Right atrium auricular region (tissue), 2 donors: ENCODE measurements at regions not wholly inside any gene's neighbourhood (a gene's known extent, or its start where the extent isn't known, plus 50 kb on each side); places are given as distances from the start of the nearest gene placed in this dataset.

Experiments
- DNase-seq: peaks from one replicate; pipeline ENCODE4 v3.0.0-alpha.2; 2019; ENCODE audit warnings: low spot score
- H3K27ac ChIP-seq, 2 donors: fragments of 200-600 bp; sonication (generic); 1 replicate in 1 of 2; 2 replicates in 1 of 2; pipeline ENCODE4 v1.5.1; 2016 to 2019
- H3K27me3 ChIP-seq, 2 donors: fragments of 200-600 bp; sonication (generic); one replicate each; pipeline versions ENCODE4 v1.5.1 to v1.6.0; 2017 to 2019
- H3K36me3 ChIP-seq: fragments of 200-600 bp; sonication (generic); one replicate; pipeline ENCODE4 v1.5.1; 2016
- H3K4me1 ChIP-seq, 2 donors: fragments of 200-600 bp; sonication (generic); one replicate each; pipeline versions ENCODE4 v1.5.1 to v1.6.0; 2017 to 2019
- H3K4me3 ChIP-seq, 2 donors: fragments of 200-600 bp; sonication (generic); 1 replicate in 1 of 2; 2 replicates in 1 of 2; pipeline ENCODE4 v1.5.1; 2017 to 2019; ENCODE audit warnings: mild to moderate bottlenecking in 1 of 2, moderate library complexity in 1 of 2
- H3K9me3 ChIP-seq, 2 donors: fragments of 200-600 bp; sonication (generic); one replicate each; pipeline ENCODE4 v1.5.1; 2019
- TF ChIP-seq, protein P1 (sequence below), 2 donors: fragments of 200-600 bp; sonication (generic); IDR thresholded peaks; one replicate each; pipeline ENCODE4 v1.5.1; 2019; ENCODE audit warnings: antibody characterized with exemption in 2 of 2

DNA sequence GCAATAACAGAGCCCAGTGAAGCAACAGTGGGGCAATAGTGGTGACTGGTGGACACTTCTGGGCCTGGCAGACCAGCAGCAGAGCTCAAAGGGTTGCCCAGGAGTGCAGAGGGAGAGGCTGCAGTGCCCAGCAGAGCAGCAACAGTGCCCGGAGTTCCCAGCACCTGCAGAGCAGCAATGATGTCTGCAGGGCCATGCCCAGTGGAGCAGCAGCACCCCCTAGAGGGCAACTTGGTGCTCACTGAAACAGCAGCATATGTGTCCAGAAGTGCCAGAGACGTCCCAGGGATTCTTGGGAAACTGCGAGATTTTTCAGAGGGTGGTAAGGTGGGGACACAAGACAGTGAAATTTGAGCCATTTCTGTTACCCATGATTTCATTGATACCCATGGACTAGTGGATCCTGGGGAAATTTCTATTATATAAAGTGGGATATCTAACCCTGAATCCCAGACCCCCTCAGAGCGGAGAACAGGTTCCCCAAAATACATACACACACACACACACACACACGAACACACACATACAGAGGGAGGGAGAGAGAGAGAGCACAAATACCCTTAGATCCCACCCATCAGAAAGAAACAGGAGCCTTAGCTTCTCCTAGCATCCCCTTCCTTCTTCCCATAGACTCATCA, 156.9 kb upstream of the GJB5 start:
- H3K4me1 ChIP-seq = no peaks in the 10 kb centered on the region
- no peak for DNase-seq
- no peaks in the 10 kb centered on the region for H3K9me3 ChIP-seq
- H3K27me3 ChIP-seq = no peaks in the 10 kb centered on the region
- no peak overlapping the region for H3K27ac ChIP-seq
- no peak overlapping the region for H3K4me3 ChIP-seq
- no peaks in the 10 kb centered on the region for H3K36me3 ChIP-seq
- TF ChIP-seq, protein P1, sequence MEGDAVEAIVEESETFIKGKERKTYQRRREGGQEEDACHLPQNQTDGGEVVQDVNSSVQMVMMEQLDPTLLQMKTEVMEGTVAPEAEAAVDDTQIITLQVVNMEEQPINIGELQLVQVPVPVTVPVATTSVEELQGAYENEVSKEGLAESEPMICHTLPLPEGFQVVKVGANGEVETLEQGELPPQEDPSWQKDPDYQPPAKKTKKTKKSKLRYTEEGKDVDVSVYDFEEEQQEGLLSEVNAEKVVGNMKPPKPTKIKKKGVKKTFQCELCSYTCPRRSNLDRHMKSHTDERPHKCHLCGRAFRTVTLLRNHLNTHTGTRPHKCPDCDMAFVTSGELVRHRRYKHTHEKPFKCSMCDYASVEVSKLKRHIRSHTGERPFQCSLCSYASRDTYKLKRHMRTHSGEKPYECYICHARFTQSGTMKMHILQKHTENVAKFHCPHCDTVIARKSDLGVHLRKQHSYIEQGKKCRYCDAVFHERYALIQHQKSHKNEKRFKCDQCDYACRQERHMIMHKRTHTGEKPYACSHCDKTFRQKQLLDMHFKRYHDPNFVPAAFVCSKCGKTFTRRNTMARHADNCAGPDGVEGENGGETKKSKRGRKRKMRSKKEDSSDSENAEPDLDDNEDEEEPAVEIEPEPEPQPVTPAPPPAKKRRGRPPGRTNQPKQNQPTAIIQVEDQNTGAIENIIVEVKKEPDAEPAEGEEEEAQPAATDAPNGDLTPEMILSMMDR (IDR thresholded peaks at IDR 0.05) = peak; percentile 33 to 78

DNA sequence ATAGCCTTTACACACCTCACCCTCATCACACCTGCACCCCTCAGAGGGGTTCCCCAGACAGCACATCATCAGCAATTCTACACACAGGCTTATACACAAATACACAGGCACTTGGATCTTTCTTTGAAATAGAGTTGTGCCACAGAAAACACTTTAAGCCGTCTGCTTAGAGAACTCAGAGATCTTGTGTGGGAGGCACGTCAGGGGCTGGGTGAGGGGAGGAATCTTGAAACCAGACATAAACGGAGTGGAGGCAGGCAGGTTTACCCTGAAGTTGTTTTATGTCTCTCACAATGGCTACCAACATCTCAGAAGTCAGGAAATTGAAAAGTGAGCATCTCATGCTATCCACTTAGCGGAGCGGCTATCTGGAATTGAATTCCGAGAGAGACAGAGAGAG, 151.9 kb upstream of the GJB5 start:
- TF ChIP-seq, protein P1 (IDR thresholded peaks at IDR 0.05) = no peak
- Histone ChIP-seq H3K27ac (no peak overlapping the region), H3K27me3 (no peaks in the 10 kb centered on the region), H3K36me3 (no peaks in the 10 kb centered on the region), H3K4me3 (no peak overlapping the region), H3K9me3 (no peaks in the 10 kb centered on the region), H3K4me1 (no peaks in the 10 kb centered on the region)
- DNase-seq = no peak

DNA sequence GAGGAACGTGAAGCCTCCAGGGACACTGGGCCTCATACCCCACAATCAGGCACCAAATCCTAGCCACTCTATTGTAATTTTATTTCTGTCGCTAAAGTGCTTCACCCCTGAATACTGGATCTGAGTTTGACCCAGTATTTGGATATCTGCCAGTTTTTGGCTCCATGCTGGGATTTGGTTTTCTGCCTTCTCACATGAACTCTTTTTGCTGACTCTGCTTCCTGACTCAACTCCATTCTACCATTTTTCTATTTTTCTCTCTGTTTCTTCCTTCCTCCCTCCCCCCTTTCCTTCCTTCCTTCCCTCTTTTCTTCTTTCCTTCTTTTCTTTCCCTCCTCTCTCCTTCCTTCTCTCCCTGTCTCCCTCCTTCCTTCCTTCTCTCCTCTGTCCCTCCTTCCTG, 151.3 kb upstream of the GJB5 start:
- H3K9me3 ChIP-seq = no peaks in the 10 kb centered on the region
- no peak overlapping the region for H3K4me3 ChIP-seq
- TF ChIP-seq, protein P1 (IDR thresholded peaks at IDR 0.05) = no peak
- H3K4me1 ChIP-seq = no peaks in the 10 kb centered on the region
- no peak overlapping the region for H3K27ac ChIP-seq
- DNase-seq = no peak
- no peaks in the 10 kb centered on the region for H3K36me3 ChIP-seq
- H3K27me3 ChIP-seq = no peaks in the 10 kb centered on the region

DNA sequence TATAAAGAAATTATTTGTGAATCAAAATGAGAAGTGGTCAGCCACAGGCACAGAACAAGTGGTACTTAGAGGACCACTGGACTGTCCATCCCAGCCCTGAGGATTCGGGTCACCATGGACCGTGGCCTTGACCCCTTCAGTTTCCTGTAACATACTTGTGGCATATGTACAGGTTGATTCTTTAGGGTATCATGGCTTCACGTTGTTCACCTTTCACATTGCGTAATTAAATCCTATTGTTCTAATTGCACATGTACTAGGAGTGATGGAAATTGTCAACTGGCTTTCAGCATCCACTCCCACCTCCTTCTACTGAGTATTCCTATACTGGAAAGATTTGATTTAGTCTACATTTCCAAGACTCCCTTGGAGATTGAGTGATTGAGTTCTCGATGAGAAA, 148.3 kb upstream of the GJB5 start:
- Histone ChIP-seq H3K27me3 (no peaks in the 10 kb centered on the region), H3K27ac (no peak overlapping the region), H3K9me3 (no peaks in the 10 kb centered on the region), H3K4me3 (no peak overlapping the region), H3K36me3 (no peaks in the 10 kb centered on the region), H3K4me1 (no peaks in the 10 kb centered on the region)
- TF ChIP-seq, protein P1 (IDR thresholded peaks at IDR 0.05) = no peak
- DNase-seq = no peak

DNA sequence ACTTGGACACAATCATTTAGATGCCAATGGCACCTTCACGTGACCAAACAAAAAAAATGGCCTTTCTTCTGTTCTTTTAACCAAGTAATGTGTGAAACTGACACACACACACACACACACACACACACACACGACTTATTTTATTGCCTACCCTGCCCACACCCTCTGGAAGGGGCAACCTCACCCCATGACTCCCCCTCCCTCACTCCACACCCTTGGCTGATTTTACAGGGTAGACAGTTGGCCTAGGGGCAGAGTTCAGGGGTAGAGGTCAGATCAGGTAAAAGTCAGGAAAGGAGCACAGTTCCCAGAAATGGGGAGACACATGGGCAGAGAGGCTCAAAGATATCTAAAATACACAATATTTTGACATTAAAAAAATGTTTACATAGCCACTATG, 144.8 kb upstream of the GJB5 start:
- H3K36me3 ChIP-seq = no peaks in the 10 kb centered on the region
- TF ChIP-seq, protein P1 (IDR thresholded peaks at IDR 0.05) = no peak
- no peak overlapping the region for H3K4me3 ChIP-seq
- no peaks in the 10 kb centered on the region for H3K27me3 ChIP-seq
- DNase-seq = no peak
- no peaks in the 10 kb centered on the region for H3K9me3 ChIP-seq
- no peak overlapping the region for H3K27ac ChIP-seq
- no peaks in the 10 kb centered on the region for H3K4me1 ChIP-seq

DNA sequence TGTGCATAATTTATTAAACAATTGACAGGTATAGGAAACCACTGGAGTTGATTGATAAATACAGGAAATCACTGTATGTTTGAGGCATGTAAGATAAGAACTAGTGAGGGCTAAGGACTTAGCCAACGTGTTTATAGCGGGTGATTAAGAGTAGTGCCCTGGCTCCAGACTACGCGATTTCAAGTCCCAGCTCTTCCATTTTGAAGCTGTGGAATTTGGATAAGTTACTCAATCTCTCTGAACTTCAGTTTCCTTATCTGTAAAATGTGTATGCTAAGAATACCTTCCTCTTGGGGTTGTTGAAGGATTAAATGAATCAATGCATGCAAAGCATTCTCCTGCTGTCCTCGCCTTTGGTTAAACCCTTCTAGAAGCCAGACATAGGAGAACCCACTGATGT, 143.3 kb upstream of the GJB5 start:
- no peak overlapping the region for H3K27ac ChIP-seq
- H3K36me3 ChIP-seq = no peaks in the 10 kb centered on the region
- DNase-seq = no peak
- H3K4me1 ChIP-seq = no peaks in the 10 kb centered on the region
- TF ChIP-seq, protein P1 (IDR thresholded peaks at IDR 0.05) = no peak
- H3K9me3 ChIP-seq = no peaks in the 10 kb centered on the region
- H3K27me3 ChIP-seq = no peaks in the 10 kb centered on the region
- no peak overlapping the region for H3K4me3 ChIP-seq
